ENCODE measurements at regions not wholly inside any gene's neighbourhood (a gene's known extent, or its start where the extent isn't known, plus 50 kb on each side); places are given as distances from the start of the nearest gene placed in this dataset.

DNA sequence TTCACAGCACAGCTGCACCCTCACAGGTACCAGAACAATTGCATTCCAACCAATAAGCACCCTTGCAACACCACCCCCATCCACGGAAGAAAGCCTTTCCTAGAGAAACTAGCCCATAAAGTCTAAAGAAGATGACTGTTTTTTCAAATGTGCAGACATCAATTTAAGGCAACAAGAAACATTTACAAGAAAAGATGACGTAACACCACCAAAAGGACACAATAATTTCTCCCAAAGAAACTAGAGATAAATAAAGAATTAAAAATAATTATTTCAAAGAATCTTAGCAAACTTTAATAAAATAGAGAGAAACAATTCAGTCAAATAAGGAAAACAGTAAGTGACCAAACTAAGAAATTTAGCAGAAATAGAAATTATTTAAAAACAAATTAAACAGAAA, 352.3 kb upstream of the ATXN7L3B start:
- TF ChIP-seq JUND (IDR thresholded peaks at IDR 0.05; ENCODE audit: low read length) (no peak), RAD21 (IDR thresholded peaks at IDR 0.05 in 1 of 2, conservative IDR thresholded peaks at IDR 0.05 in 1 of 2; ENCODE audit: low read depth in 2 of 2, low read length in 2 of 2) (no peak), GTF2F1 (IDR thresholded peaks at IDR 0.05; ENCODE audit: borderline replicate concordance, low read depth, low read length) (no peak), POLR2AphosphoS5 (IDR thresholded peaks at IDR 0.05; ENCODE audit: low read depth, low read length) (no peak), CEBPB (IDR thresholded peaks at IDR 0.05; ENCODE audit: low read depth, low read length) (no peak)
- TF ChIP-seq, protein P1, sequence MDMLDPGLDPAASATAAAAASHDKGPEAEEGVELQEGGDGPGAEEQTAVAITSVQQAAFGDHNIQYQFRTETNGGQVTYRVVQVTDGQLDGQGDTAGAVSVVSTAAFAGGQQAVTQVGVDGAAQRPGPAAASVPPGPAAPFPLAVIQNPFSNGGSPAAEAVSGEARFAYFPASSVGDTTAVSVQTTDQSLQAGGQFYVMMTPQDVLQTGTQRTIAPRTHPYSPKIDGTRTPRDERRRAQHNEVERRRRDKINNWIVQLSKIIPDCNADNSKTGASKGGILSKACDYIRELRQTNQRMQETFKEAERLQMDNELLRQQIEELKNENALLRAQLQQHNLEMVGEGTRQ (IDR thresholded peaks at IDR 0.05; ENCODE audit: low read length) = no peak
- TF ChIP-seq, protein P2, sequence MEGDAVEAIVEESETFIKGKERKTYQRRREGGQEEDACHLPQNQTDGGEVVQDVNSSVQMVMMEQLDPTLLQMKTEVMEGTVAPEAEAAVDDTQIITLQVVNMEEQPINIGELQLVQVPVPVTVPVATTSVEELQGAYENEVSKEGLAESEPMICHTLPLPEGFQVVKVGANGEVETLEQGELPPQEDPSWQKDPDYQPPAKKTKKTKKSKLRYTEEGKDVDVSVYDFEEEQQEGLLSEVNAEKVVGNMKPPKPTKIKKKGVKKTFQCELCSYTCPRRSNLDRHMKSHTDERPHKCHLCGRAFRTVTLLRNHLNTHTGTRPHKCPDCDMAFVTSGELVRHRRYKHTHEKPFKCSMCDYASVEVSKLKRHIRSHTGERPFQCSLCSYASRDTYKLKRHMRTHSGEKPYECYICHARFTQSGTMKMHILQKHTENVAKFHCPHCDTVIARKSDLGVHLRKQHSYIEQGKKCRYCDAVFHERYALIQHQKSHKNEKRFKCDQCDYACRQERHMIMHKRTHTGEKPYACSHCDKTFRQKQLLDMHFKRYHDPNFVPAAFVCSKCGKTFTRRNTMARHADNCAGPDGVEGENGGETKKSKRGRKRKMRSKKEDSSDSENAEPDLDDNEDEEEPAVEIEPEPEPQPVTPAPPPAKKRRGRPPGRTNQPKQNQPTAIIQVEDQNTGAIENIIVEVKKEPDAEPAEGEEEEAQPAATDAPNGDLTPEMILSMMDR (IDR thresholded peaks at IDR 0.05; ENCODE audit: control extremely low read depth in 1 of 3, insufficient read depth in 1 of 3, low read depth in 1 of 3, low read length in 3 of 3) = no peak
- TF ChIP-seq, protein P3, sequence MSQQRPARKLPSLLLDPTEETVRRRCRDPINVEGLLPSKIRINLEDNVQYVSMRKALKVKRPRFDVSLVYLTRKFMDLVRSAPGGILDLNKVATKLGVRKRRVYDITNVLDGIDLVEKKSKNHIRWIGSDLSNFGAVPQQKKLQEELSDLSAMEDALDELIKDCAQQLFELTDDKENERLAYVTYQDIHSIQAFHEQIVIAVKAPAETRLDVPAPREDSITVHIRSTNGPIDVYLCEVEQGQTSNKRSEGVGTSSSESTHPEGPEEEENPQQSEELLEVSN (IDR thresholded peaks at IDR 0.05) = no peak

Data from H1 (cell line).